GM12892 (cell line): ENCODE measurements at regions not wholly inside any gene's neighbourhood (a gene's known extent, or its start where the extent isn't known, plus 50 kb on each side); places are given as distances from the start of the nearest gene placed in this dataset.

ENCODE experiments used
- POLR2A ChIP-seq: IDR thresholded peaks from 2 replicates; pipeline ENCODE4 v1.6.1; 2011; ENCODE audit warnings: low read depth, low read length, control low read depth
- POLR2AphosphoS5 ChIP-seq: IDR thresholded peaks from 2 replicates; pipeline ENCODE4 v1.6.1; 2011; ENCODE audit warnings: low read depth, low read length, control low read depth

- no peak for TF ChIP-seq POLR2A
- TF ChIP-seq POLR2AphosphoS5 = no peak
These were observed 152.1 kb upstream of the ITGA6 start for GRCh38 chr2:172275239-172275638.
